Tibial nerve (tissue), 4 donors: ENCODE measurements at regions not wholly inside any gene's neighbourhood (a gene's known extent, or its start where the extent isn't known, plus 50 kb on each side); places are given as distances from the start of the nearest gene placed in this dataset.
A peak's percentile ranks its signal among the peaks of the same experiment; 100 is the strongest.

Experiments used
- DNase-seq, 2 donors: peaks; one replicate each; pipeline ENCODE4 v3.0.0-alpha.2; 2019; ENCODE audit warnings: low spot score in 2 of 2
- H3K27ac ChIP-seq, 4 donors: fragments of 200-600 bp; sonication (generic) in 3 of 4; one replicate each; pipeline ENCODE4 v1.5.1; 2017 to 2019; ENCODE audit warnings: mild to moderate bottlenecking in 1 of 4
- H3K27me3 ChIP-seq, 2 donors: fragments of 200-600 bp; sonication (generic) in 1 of 2; one replicate each; pipeline versions ENCODE4 v1.5.1 to v1.6.0; 2017 to 2019
- H3K36me3 ChIP-seq, 3 donors: fragments of 200-600 bp; sonication (generic); one replicate each; pipeline ENCODE4 v1.5.1; 2018 to 2019
- H3K4me1 ChIP-seq, 4 donors: fragments of 200-600 bp; sonication (generic) in 3 of 4; one replicate each; pipeline ENCODE4 v1.5.1; 2017 to 2019
- H3K4me3 ChIP-seq, 4 donors: fragments of 200-600 bp; sonication (generic) in 3 of 4; one replicate each; pipeline ENCODE4 v1.5.1; 2017 to 2019; ENCODE audit warnings: mild to moderate bottlenecking in 1 of 4, moderate library complexity in 1 of 4
- H3K9me3 ChIP-seq, 4 donors: fragments of 200-600 bp; sonication (generic) in 3 of 4; one replicate each; pipeline ENCODE4 v1.5.1; 2017 to 2019
- EP300 ChIP-seq, 2 donors: sonication (generic); formaldehyde crosslinking; IDR thresholded peaks; one replicate each; pipeline ENCODE4 v1.6.1; 2017; ENCODE audit warnings: antibody characterized with exemption in 2 of 2, mild to moderate bottlenecking in 1 of 2
- POLR2A ChIP-seq, 2 donors: fragments of 450-650 bp; IDR thresholded peaks; one replicate each; pipeline ENCODE4 v1.6.1; 2017; ENCODE audit warnings: antibody characterized with exemption in 2 of 2, mild to moderate bottlenecking in 2 of 2, moderate library complexity in 2 of 2
- whole genome bisulfite sequencing, 2 donors: methylation state at CpG; one replicate each; pipeline ENCODE4 v1.1.5; 2018; 5-methylcytosine and 5-hydroxymethylcytosine counted together
- TF ChIP-seq, protein P1 (sequence below), 5 experiments: fragments of 200-600 bp in 3 of 5; fragments of 450-650 bp in 2 of 5; sonication (generic) in 3 of 5; IDR thresholded peaks; one replicate each; pipeline ENCODE4 v1.5.1; 2016 to 2019; ENCODE audit warnings: antibody characterized with exemption in 5 of 5, mild to moderate bottlenecking in 3 of 5, moderate library complexity in 2 of 5

DNA sequence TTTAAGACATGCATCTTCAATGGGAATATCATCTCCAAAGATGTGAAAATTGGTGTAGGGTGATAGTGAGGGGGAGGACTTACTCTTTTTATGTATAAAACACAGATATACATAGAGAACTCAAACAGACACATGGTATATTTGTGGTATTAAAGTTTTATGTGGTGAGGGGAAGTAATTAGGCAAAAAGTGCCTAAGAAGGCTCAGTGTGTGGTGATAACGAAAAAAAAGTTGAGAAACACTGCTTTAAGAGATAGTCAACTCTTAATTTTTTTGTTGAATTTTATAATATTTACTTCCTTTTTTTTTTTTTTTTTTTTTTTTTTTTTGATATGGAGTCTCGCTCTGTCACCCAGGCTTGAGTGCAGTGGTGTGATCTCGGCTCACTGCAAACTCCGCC lies 174.2 kb upstream of the FRMD4B start:
- H3K4me1 ChIP-seq = peaks cover 0 to 23% (median 8%) of the 10 kb centered on the region in 4 donors
- TF ChIP-seq POLR2A (IDR thresholded peaks at IDR 0.05) (no peak), EP300 (IDR thresholded peaks at IDR 0.05) (no peak)
- TF ChIP-seq, protein P1, sequence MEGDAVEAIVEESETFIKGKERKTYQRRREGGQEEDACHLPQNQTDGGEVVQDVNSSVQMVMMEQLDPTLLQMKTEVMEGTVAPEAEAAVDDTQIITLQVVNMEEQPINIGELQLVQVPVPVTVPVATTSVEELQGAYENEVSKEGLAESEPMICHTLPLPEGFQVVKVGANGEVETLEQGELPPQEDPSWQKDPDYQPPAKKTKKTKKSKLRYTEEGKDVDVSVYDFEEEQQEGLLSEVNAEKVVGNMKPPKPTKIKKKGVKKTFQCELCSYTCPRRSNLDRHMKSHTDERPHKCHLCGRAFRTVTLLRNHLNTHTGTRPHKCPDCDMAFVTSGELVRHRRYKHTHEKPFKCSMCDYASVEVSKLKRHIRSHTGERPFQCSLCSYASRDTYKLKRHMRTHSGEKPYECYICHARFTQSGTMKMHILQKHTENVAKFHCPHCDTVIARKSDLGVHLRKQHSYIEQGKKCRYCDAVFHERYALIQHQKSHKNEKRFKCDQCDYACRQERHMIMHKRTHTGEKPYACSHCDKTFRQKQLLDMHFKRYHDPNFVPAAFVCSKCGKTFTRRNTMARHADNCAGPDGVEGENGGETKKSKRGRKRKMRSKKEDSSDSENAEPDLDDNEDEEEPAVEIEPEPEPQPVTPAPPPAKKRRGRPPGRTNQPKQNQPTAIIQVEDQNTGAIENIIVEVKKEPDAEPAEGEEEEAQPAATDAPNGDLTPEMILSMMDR (IDR thresholded peaks at IDR 0.05) = no peak
- no peak overlapping the region for H3K4me3 ChIP-seq
- no peaks in the 10 kb centered on the region for H3K27me3 ChIP-seq
- H3K9me3 ChIP-seq = no peaks in the 10 kb centered on the region
- H3K36me3 ChIP-seq = no peaks in the 10 kb centered on the region
- WGBS, 2 donors = 92% methylated on average over 4 of the region's 4 CpGs
- H3K27ac ChIP-seq = no peak overlapping the region
- DNase-seq = no peak

GRCh38 chr3:69558912-69559311 lies 173.0 kb upstream of the FRMD4B start:
- Histone ChIP-seq H3K4me1 (peaks cover 0 to 23% (median 8%) of the 10 kb centered on the region in 4 donors), H3K27ac (peak overlapping the region in 1 of 4 donors; percentile 32), H3K36me3 (no peaks in the 10 kb centered on the region), H3K4me3 (no peak overlapping the region), H3K27me3 (no peaks in the 10 kb centered on the region), H3K9me3 (no peaks in the 10 kb centered on the region)
- TF ChIP-seq EP300 (IDR thresholded peaks at IDR 0.05) = peak; percentile 48 to 96
- TF ChIP-seq, protein P1 (IDR thresholded peaks at IDR 0.05) = no peak
- peak; percentile 42 to 93 for DNase-seq
- WGBS, 2 donors = 6 to 9% methylated on average over 2 of the region's 2 CpGs

GRCh38 chr3:69554576-69554975 lies 168.7 kb upstream of the FRMD4B start:
- no peak overlapping the region for H3K27ac ChIP-seq
- no peaks in the 10 kb centered on the region for H3K27me3 ChIP-seq
- TF ChIP-seq, protein P1 (IDR thresholded peaks at IDR 0.05) = no peak
- TF ChIP-seq POLR2A (IDR thresholded peaks at IDR 0.05) (no peak), EP300 (IDR thresholded peaks at IDR 0.05) (no peak)
- no peaks in the 10 kb centered on the region for H3K36me3 ChIP-seq
- H3K4me3 ChIP-seq = no peak overlapping the region
- H3K4me1 ChIP-seq = peaks cover 0 to 26% (median 7%) of the 10 kb centered on the region in 4 donors
- no peaks in the 10 kb centered on the region for H3K9me3 ChIP-seq
- DNase-seq = no peak
- 88 to 91% methylated on average over 2 of the region's 2 CpGs for WGBS, 2 donors

GRCh38 chr3:69553888-69554287 lies 168.0 kb upstream of the FRMD4B start:
- H3K9me3 ChIP-seq = no peaks in the 10 kb centered on the region
- no peaks in the 10 kb centered on the region for H3K27me3 ChIP-seq
- no peak for DNase-seq
- TF ChIP-seq, protein P1 (IDR thresholded peaks at IDR 0.05) = no peak
- TF ChIP-seq EP300 (IDR thresholded peaks at IDR 0.05) = no peak
- no peak for TF ChIP-seq POLR2A (IDR thresholded peaks at IDR 0.05)
- no peak overlapping the region for H3K4me3 ChIP-seq
- H3K36me3 ChIP-seq = no peaks in the 10 kb centered on the region
- H3K4me1 ChIP-seq = peaks cover 0 to 19% (median 6%) of the 10 kb centered on the region in 4 donors
- H3K27ac ChIP-seq = no peak overlapping the region
- 81 to 83% methylated on average over 4 of the region's 4 CpGs for WGBS, 2 donors

GRCh38 chr3:69547461-69547880 lies 161.6 kb upstream of the FRMD4B start:
- no peak for DNase-seq
- TF ChIP-seq POLR2A (IDR thresholded peaks at IDR 0.05) = no peak
- no peak for TF ChIP-seq EP300 (IDR thresholded peaks at IDR 0.05)
- TF ChIP-seq, protein P1 (IDR thresholded peaks at IDR 0.05) = no peak
- Histone ChIP-seq H3K4me1 (peaks cover 0 to 27% (median 3%) of the 10 kb centered on the region in 4 donors), H3K36me3 (no peaks in the 10 kb centered on the region), H3K27me3 (no peaks in the 10 kb centered on the region), H3K4me3 (no peak overlapping the region), H3K27ac (no peak overlapping the region), H3K9me3 (no peaks in the 10 kb centered on the region)
- 57 to 59% methylated on average over 6 of the region's 6 CpGs for WGBS, 2 donors
